HL-60 (cell line): ENCODE measurements at regions not wholly inside any gene's neighbourhood (a gene's known extent, or its start where the extent isn't known, plus 50 kb on each side); places are given as distances from the start of the nearest gene placed in this dataset.

Experiments
- DNase-seq, 2 experiments: peaks; one replicate each; pipeline ENCODE4 v3.0.0-alpha.2; 2010 to 2020; ENCODE audit warnings: low read depth in 1 of 2, low spot score in 1 of 2
- H3K27ac ChIP-seq: fragments of 250-450 bp; sonication (Bioruptor Pico); replicated peaks from 2 replicates; pipeline ENCODE4 v1.5.1; 2020; ENCODE audit warnings: mild to moderate bottlenecking, moderate library complexity
- H3K27me3 ChIP-seq: fragments of 250-450 bp; sonication (Bioruptor Pico); 2 replicates; pipeline ENCODE4 v1.5.1; 2021; ENCODE audit warnings: mild to moderate bottlenecking, moderate library complexity; ENCODE audit not compliant: insufficient read depth, poor library complexity, severe bottlenecking
- H3K4me3 ChIP-seq: replicated peaks from 2 replicates; pipeline ENCODE4 v1.5.1; 2011; ENCODE audit warnings: mild to moderate bottlenecking, control low read depth, low read length; ENCODE audit not compliant: insufficient read depth
- CTCF ChIP-seq: IDR thresholded peaks from one replicate; pipeline ENCODE4 v1.5.1; 2011; ENCODE audit warnings: low read length, control low read depth, inconsistent platforms; ENCODE audit not compliant: insufficient read depth
- GABPA ChIP-seq: IDR thresholded peaks from 2 replicates; pipeline ENCODE4 v1.6.1; 2012; ENCODE audit warnings: low read depth
- POLR2AphosphoS5 ChIP-seq: IDR thresholded peaks from 2 replicates; pipeline ENCODE4 v1.6.1; 2012; ENCODE audit warnings: low read depth
- SPI1 ChIP-seq: IDR thresholded peaks from 2 replicates; pipeline ENCODE4 v1.6.1; 2012; ENCODE audit warnings: low read depth, mild to moderate bottlenecking, borderline replicate concordance
- TF ChIP-seq, protein P1 (sequence below): IDR thresholded peaks from 2 replicates; pipeline ENCODE4 v1.6.1; 2012; ENCODE audit warnings: low read depth; ENCODE audit not compliant: insufficient replicate concordance

DNA sequence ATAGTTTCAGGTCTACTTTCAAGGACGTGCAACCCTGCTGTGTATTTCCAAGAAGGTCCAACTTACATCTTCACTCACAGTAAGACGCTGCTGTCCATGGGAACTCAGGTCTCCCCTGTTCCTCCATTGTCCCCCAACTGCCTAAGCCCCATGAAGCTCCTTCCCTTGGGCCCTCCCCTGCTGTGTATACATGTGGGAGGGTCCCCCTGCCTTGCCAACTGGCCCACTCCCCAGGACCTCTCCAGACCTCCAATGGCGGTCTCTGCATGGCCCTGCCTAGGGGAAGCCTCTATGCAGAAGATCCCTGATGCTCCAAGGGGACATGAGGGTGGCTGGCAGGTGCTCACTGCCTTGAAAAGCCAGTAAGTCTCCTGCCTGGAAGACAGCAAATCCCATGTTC, 186.7 kb upstream of the CST7 start:
- DNase-seq = no peak
- TF ChIP-seq, protein P1, sequence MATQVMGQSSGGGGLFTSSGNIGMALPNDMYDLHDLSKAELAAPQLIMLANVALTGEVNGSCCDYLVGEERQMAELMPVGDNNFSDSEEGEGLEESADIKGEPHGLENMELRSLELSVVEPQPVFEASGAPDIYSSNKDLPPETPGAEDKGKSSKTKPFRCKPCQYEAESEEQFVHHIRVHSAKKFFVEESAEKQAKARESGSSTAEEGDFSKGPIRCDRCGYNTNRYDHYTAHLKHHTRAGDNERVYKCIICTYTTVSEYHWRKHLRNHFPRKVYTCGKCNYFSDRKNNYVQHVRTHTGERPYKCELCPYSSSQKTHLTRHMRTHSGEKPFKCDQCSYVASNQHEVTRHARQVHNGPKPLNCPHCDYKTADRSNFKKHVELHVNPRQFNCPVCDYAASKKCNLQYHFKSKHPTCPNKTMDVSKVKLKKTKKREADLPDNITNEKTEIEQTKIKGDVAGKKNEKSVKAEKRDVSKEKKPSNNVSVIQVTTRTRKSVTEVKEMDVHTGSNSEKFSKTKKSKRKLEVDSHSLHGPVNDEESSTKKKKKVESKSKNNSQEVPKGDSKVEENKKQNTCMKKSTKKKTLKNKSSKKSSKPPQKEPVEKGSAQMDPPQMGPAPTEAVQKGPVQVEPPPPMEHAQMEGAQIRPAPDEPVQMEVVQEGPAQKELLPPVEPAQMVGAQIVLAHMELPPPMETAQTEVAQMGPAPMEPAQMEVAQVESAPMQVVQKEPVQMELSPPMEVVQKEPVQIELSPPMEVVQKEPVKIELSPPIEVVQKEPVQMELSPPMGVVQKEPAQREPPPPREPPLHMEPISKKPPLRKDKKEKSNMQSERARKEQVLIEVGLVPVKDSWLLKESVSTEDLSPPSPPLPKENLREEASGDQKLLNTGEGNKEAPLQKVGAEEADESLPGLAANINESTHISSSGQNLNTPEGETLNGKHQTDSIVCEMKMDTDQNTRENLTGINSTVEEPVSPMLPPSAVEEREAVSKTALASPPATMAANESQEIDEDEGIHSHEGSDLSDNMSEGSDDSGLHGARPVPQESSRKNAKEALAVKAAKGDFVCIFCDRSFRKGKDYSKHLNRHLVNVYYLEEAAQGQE = no peak
- TF ChIP-seq SPI1 (no peak), CTCF (no peak), GABPA (no peak), POLR2AphosphoS5 (no peak)
- H3K27me3 ChIP-seq = peaks cover 4% of the 10 kb centered on the region
- H3K27ac ChIP-seq = no peak overlapping the region
- no peak overlapping the region for H3K4me3 ChIP-seq

DNA sequence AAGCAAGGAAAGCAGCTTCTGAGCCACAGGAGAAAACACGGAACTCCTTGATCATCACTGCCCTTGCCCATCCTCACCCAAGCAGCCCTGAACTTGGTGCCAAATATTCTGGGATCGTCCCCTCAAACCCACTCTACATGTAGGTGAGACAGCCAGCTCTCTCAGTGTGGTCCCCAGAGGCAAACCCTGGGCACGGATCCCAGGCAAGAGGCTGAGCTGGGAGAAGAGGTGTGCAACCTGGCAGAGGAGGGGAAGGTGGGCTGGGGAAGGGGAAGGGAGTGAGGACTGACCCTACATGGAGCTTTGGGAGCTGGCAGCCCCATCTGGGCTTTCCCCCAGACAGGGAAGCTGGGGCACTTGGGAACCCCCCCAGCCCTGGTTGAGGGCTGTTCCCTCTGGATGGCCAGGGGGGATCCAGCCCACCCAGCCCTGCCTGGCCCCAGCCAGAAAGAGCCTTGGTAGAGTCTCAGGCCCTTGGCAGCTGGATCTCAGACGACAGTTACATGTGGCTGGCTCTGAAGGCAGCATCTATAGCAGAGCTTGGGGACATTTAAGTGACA, 186.2 kb upstream of the CST7 start:
- no peak for DNase-seq
- no peak for TF ChIP-seq GABPA
- no peak for TF ChIP-seq POLR2AphosphoS5
- no peak for TF ChIP-seq CTCF
- TF ChIP-seq, protein P1 = no peak
- no peak for TF ChIP-seq SPI1
- no peak overlapping the region for H3K27ac ChIP-seq
- H3K4me3 ChIP-seq = no peak overlapping the region
- peaks cover 4% of the 10 kb centered on the region for H3K27me3 ChIP-seq

- Histone ChIP-seq H3K27ac (no peak overlapping the region), H3K27me3 (peaks cover 4% of the 10 kb centered on the region), H3K4me3 (no peak overlapping the region)
- TF ChIP-seq, protein P1 = no peak
- TF ChIP-seq SPI1 = no peak
- no peak for TF ChIP-seq POLR2AphosphoS5
- no peak for TF ChIP-seq GABPA
- TF ChIP-seq CTCF = no peak
- DNase-seq = no peak
These were observed 185.6 kb upstream of the CST7 start for GRCh38 chr20:24763386-24764026.
